ENCODE measurements at regions not wholly inside any gene's neighbourhood (a gene's known extent, or its start where the extent isn't known, plus 50 kb on each side); places are given as distances from the start of the nearest gene placed in this dataset.

GRCh38 chr9:106326493-106326892 lies 536.5 kb upstream of the ZNF462 start:
- TF ChIP-seq CTCF (conservative IDR thresholded peaks at IDR 0.05; ENCODE audit: low read length) (no peak), EZH2phosphoT487 (IDR thresholded peaks at IDR 0.05; ENCODE audit: borderline replicate concordance, low read depth, low read length) (no peak)
